GM23248 (cell line): ENCODE measurements at regions not wholly inside any gene's neighbourhood (a gene's known extent, or its start where the extent isn't known, plus 50 kb on each side); places are given as distances from the start of the nearest gene placed in this dataset.

ENCODE experiments used
- DNase-seq: peaks from one replicate; pipeline ENCODE4 v3.0.0-alpha.2; 2015
- H2AFZ ChIP-seq: fragments of 200-600 bp; sonication (generic); 2 replicates; pipeline ENCODE4 v1.6.1; 2016; ENCODE audit warnings: antibody characterized with exemption
- H3F3A ChIP-seq: fragments of 200-600 bp; sonication (generic); 2 replicates; pipeline ENCODE4 v1.6.1; 2016; ENCODE audit warnings: mild to moderate bottlenecking, antibody characterized with exemption, mixed run types; ENCODE audit not compliant: insufficient read depth
- H3K27ac ChIP-seq: fragments of 200-600 bp; sonication (generic); 2 replicates; pipeline ENCODE4 v1.5.1; 2016; ENCODE audit warnings: mild to moderate bottlenecking
- H3K27me3 ChIP-seq: fragments of 200-600 bp; sonication (generic); replicated peaks from 2 replicates; pipeline ENCODE4 v1.6.1; 2016; ENCODE audit warnings: mild to moderate bottlenecking; ENCODE audit not compliant: insufficient read depth
- H3K36me3 ChIP-seq: fragments of 200-600 bp; sonication (generic); 2 replicates; pipeline ENCODE4 v1.6.1; 2016; ENCODE audit warnings: low read depth, mild to moderate bottlenecking
- H3K4me1 ChIP-seq: fragments of 200-600 bp; sonication (generic); 2 replicates; pipeline ENCODE4 v1.6.1; 2016; ENCODE audit warnings: mild to moderate bottlenecking; ENCODE audit not compliant: insufficient read depth
- H3K4me2 ChIP-seq: fragments of 200-600 bp; sonication (generic); one replicate; pipeline ENCODE4 v1.6.1; 2016; ENCODE audit warnings: mild to moderate bottlenecking; ENCODE audit not compliant: unreplicated experiment
- H3K4me3 ChIP-seq: fragments of 200-600 bp; sonication (generic); 2 replicates; pipeline ENCODE4 v1.5.1; 2016; ENCODE audit warnings: mild to moderate bottlenecking
- H3K79me2 ChIP-seq: fragments of 200-600 bp; sonication (generic); 2 replicates; pipeline ENCODE4 v1.6.1; 2016; ENCODE audit warnings: mild to moderate bottlenecking; ENCODE audit not compliant: insufficient read depth
- H3K9ac ChIP-seq: fragments of 200-600 bp; sonication (generic); 2 replicates; pipeline ENCODE4 v1.6.1; 2016; ENCODE audit warnings: mild to moderate bottlenecking
- H3K9me2 ChIP-seq: fragments of 200-600 bp; sonication (generic); 2 replicates; pipeline ENCODE4 v1.6.1; 2016; ENCODE audit warnings: mixed run types, mild to moderate bottlenecking, moderate library complexity; ENCODE audit not compliant: insufficient read depth
- H3K9me3 ChIP-seq: fragments of 200-600 bp; sonication (generic); one replicate; pipeline ENCODE4 v1.6.1; 2017; ENCODE audit warnings: low read depth
- H4K20me1 ChIP-seq: fragments of 200-600 bp; sonication (generic); 2 replicates; pipeline ENCODE4 v1.6.0; 2016; ENCODE audit not compliant: insufficient read depth
- EZH2 ChIP-seq: fragments of 200-600 bp; sonication (generic); IDR thresholded peaks from 2 replicates; pipeline ENCODE4 v1.6.1; 2018; ENCODE audit warnings: antibody characterized with exemption, mild to moderate bottlenecking; ENCODE audit not compliant: insufficient read depth, poor library complexity, severe bottlenecking
- EZH2phosphoT487 ChIP-seq: fragments of 200-600 bp; sonication (generic); IDR thresholded peaks from 2 replicates; pipeline ENCODE4 v1.6.1; 2018; ENCODE audit warnings: antibody characterized with exemption, moderate library complexity, mild to moderate bottlenecking, low read depth; ENCODE audit not compliant: insufficient read depth
- WGBS, 2 experiments: methylation state at CpG; one replicate each; pipeline ENCODE4 v1.1.6; 2015 to 2017; ENCODE audit warnings: low lambda C conversion rate in 2 of 2, low coverage in 1 of 2; ENCODE audit errors: missing lambda C conversion rate in 2 of 2; 5-methylcytosine and 5-hydroxymethylcytosine counted together
- in situ Hi-C: fragments of 300-500 bp; cut with MboI; formaldehyde crosslinking; loops from 2 replicates; pipeline ENCODE4 v1.15.0; 2020

DNA sequence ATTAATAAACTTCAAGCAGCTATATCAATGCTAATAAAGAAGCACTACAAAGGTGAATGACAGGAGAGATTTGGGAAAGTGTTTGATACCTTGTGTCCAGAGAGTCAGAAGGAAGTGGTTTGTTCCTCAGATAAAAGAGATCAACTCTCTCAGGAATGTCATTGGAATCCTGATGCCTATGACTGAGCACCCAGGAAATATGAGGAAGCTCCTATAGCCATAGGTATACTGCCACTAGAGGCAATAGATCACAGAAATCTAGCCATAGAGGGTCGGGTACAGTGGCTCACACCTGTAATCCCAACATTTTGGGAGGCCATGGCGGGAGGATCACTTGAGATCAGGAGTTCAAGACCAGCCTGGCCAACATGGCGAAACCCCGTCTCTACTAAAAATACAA is 612.6 kb downstream of the DACH1 start:
- 23 to 27% methylated on average over 4 of the region's 4 CpGs for WGBS, 2 experiments
- in situ Hi-C loops: no loop called here

DNA sequence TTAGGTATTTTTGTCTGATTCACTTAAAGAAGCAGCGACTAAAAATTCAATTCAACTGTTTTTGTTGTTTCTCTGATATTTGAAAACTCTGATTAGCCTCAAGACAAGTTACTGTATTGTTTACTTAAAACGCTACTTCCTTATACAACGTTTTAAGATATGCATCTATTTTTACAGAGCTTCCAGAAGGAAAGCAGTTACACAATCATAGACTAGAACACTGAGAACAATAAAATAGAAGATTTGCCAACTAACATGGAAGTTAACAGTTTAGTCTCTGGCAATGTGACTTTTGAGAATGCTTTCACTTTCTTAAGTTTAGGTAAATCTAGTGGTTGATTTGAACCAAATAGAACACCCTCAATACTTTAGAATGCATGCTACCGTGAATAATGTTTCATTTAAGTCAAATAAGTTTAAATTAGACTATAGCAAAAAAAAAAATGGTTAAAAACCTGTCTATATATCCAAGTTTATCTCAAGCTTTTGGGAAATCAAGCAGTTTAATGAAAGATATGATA is 614.8 kb downstream of the DACH1 start:
- 1 to 7% methylated on average over 4 of the region's 4 CpGs for WGBS, 2 experiments
- H2AFZ ChIP-seq: no peak overlapping the region
- no peaks in the 10 kb centered on the region for H3K27me3 ChIP-seq
- H3K36me3 ChIP-seq: no peaks in the 10 kb centered on the region
- H3K79me2 ChIP-seq: no peaks in the 10 kb centered on the region
- no peaks in the 10 kb centered on the region for H3K9me3 ChIP-seq
- no peaks in the 10 kb centered on the region for H3K4me1 ChIP-seq
- H3K27ac ChIP-seq: no peak overlapping the region
- no peak overlapping the region for H3K4me2 ChIP-seq
- in situ Hi-C loops: no loop called here
- DNase-seq: no peak
- H3K9ac ChIP-seq: no peak overlapping the region
- H3K4me3 ChIP-seq: no peak overlapping the region
- TF ChIP-seq EZH2phosphoT487: no peak
- no peak for TF ChIP-seq EZH2
- H3K9me2 ChIP-seq: no peaks in the 10 kb centered on the region
- H3F3A ChIP-seq: no peaks in the 10 kb centered on the region
- no peaks in the 10 kb centered on the region for H4K20me1 ChIP-seq

More for the DNA sequence above, 612.6 kb downstream of the DACH1 start:
- Histone ChIP-seq H3K36me3 (no peaks in the 10 kb centered on the region), H3K9me2 (no peaks in the 10 kb centered on the region), H3F3A (no peaks in the 10 kb centered on the region), H3K79me2 (no peaks in the 10 kb centered on the region), H4K20me1 (no peaks in the 10 kb centered on the region), H3K27me3 (no peaks in the 10 kb centered on the region), H3K4me3 (no peak overlapping the region), H2AFZ (no peak overlapping the region), H3K9me3 (no peaks in the 10 kb centered on the region), H3K27ac (no peak overlapping the region), H3K4me2 (no peak overlapping the region), H3K9ac (no peak overlapping the region), H3K4me1 (no peaks in the 10 kb centered on the region)
- no peak for DNase-seq
- TF ChIP-seq EZH2phosphoT487 (no peak), EZH2 (no peak)

DNA sequence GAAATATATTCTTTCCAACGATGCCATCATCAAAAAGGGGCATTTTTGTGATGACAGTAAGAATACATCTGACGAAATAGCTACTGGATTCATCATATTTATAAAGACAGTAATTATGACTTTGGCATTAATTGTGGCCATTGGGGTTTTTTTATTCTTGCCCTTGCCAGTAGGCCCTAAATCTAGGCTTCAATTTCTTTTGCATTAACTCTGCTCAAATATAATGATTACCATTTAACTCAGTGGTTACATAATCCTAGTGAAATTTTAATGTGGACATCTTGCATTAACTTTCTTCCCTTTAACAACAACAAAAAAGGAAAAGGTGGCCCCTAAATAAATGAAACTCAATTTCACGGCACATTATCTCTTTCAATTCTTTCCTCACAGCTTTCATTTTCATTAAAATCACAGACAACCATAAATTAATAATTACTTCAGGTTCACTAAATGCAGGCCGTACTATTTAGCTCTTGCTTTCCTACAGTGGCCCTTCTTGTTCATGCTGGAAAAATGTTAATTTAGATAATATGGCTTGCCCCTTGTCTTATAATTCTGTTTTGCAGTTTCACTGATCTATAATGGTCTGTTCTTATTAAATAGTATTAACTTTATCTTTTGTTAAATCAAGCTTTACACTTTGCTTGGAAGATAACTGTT is 615.6 kb downstream of the DACH1 start:
- Histone ChIP-seq H2AFZ (no peak overlapping the region), H3F3A (no peaks in the 10 kb centered on the region)

DNA sequence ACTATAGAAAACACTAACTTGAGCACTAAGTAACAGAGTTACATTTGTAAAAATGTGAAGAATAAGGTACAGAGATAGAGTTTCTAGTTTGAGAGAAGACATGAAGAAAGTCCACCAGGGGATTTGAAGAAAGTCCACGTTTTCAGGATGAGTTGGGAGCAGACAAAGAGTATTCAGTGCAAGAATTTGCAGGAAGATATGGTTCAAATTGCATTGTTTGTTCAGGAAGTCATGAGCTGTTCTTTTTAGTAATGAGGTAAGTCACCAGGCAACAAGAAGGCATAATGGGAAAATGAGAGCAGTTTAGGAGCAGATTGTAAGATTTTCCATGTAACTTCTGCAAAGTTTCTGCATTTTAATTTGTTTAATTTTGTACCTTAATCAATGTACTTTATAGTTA is 618.0 kb downstream of the DACH1 start:
- Histone ChIP-seq H3K9me3 (no peaks in the 10 kb centered on the region), H3F3A (no peaks in the 10 kb centered on the region), H4K20me1 (no peaks in the 10 kb centered on the region), H3K27me3 (no peaks in the 10 kb centered on the region), H3K4me3 (no peak overlapping the region), H3K4me1 (no peaks in the 10 kb centered on the region), H3K36me3 (no peaks in the 10 kb centered on the region), H3K9ac (no peak overlapping the region), H2AFZ (no peak overlapping the region), H3K9me2 (no peaks in the 10 kb centered on the region), H3K4me2 (no peak overlapping the region), H3K79me2 (no peaks in the 10 kb centered on the region), H3K27ac (no peak overlapping the region)
- in situ Hi-C loops: no loop called here
- no peak for DNase-seq
- WGBS, 2 experiments: 0% methylated on average over 1 of the region's 1 CpG
- TF ChIP-seq EZH2phosphoT487: no peak
- TF ChIP-seq EZH2: no peak

More for the DNA sequence above, 615.6 kb downstream of the DACH1 start:
- no peaks in the 10 kb centered on the region for H3K27me3 ChIP-seq
- H3K79me2 ChIP-seq: no peaks in the 10 kb centered on the region
- TF ChIP-seq EZH2phosphoT487 (no peak), EZH2 (no peak)
- H3K4me1 ChIP-seq: no peaks in the 10 kb centered on the region
- DNase-seq: no peak
- H3K9ac ChIP-seq: no peak overlapping the region
- H3K9me3 ChIP-seq: no peaks in the 10 kb centered on the region
- no peak overlapping the region for H3K4me3 ChIP-seq
- in situ Hi-C loops: no loop called here
- H3K9me2 ChIP-seq: no peaks in the 10 kb centered on the region
- no peaks in the 10 kb centered on the region for H3K36me3 ChIP-seq
- no peak overlapping the region for H3K27ac ChIP-seq
- 18 to 19% methylated on average over 4 of the region's 4 CpGs for WGBS, 2 experiments
- H3K4me2 ChIP-seq: no peak overlapping the region
- H4K20me1 ChIP-seq: no peaks in the 10 kb centered on the region
